HG03064 (cell line): ENCODE measurements at regions not wholly inside any gene's neighbourhood (a gene's known extent, or its start where the extent isn't known, plus 50 kb on each side); places are given as distances from the start of the nearest gene placed in this dataset.

Experiments used
- ATAC-seq: cut with Tn5 transposase; IDR thresholded peaks from one replicate; pipeline ENCODE4 v1.9.1; 2021; ENCODE audit warnings: low read depth; ENCODE audit not compliant: unreplicated experiment

- no peak for ATAC-seq
These were observed 409.1 kb upstream of the ATP11B start for GRCh38 chr3:182384221-182384620.

GRCh38 chr3:182385356-182385755, 407.9 kb upstream of the ATP11B start:
- no peak for ATAC-seq

- no peak for ATAC-seq
These were observed 404.8 kb upstream of the ATP11B start for GRCh38 chr3:182388506-182388905.

GRCh38 chr3:182389071-182389815, 404.1 kb upstream of the ATP11B start:
- ATAC-seq: no peak

- ATAC-seq: no peak
These were observed 402.9 kb upstream of the ATP11B start for GRCh38 chr3:182390421-182390820.

GRCh38 chr3:182392182-182392937, 400.9 kb upstream of the ATP11B start:
- no peak for ATAC-seq

- no peak for ATAC-seq
These were observed 400.2 kb upstream of the ATP11B start for GRCh38 chr3:182393151-182393550.

- no peak for ATAC-seq
These were observed 399.4 kb upstream of the ATP11B start for GRCh38 chr3:182393830-182394367.

GRCh38 chr3:182397164-182397563, 396.1 kb upstream of the ATP11B start:
- ATAC-seq: no peak

- ATAC-seq: no peak
These were observed 393.1 kb upstream of the ATP11B start for GRCh38 chr3:182399978-182400737.

- ATAC-seq: no peak
These were observed 392.5 kb upstream of the ATP11B start for GRCh38 chr3:182400838-182401237.

GRCh38 chr3:182404031-182404430, 389.3 kb upstream of the ATP11B start:
- no peak for ATAC-seq

- no peak for ATAC-seq
These were observed 387.5 kb upstream of the ATP11B start for GRCh38 chr3:182405759-182406158.

- no peak for ATAC-seq
These were observed 386.5 kb upstream of the ATP11B start for GRCh38 chr3:182406786-182407185.

GRCh38 chr3:182410051-182410450, 383.3 kb upstream of the ATP11B start:
- no peak for ATAC-seq

GRCh38 chr3:182412066-182412465, 381.2 kb upstream of the ATP11B start:
- no peak for ATAC-seq

- no peak for ATAC-seq
These were observed 380.2 kb upstream of the ATP11B start for GRCh38 chr3:182413061-182413460.

GRCh38 chr3:182413682-182414081, 379.6 kb upstream of the ATP11B start:
- ATAC-seq: no peak

GRCh38 chr3:182414586-182414985, 378.7 kb upstream of the ATP11B start:
- no peak for ATAC-seq

GRCh38 chr3:182420741-182421140, 372.6 kb upstream of the ATP11B start:
- no peak for ATAC-seq

GRCh38 chr3:182424006-182424405, 369.3 kb upstream of the ATP11B start:
- ATAC-seq: no peak
